Liver (tissue), 8 donors: ENCODE measurements at regions not wholly inside any gene's neighbourhood (a gene's known extent, or its start where the extent isn't known, plus 50 kb on each side); places are given as distances from the start of the nearest gene placed in this dataset.

ENCODE experiments used
- DNase-seq: peaks from one replicate; pipeline ENCODE4 v3.0.0-alpha.2; 2017; ENCODE audit warnings: low spot score
- H3K27ac ChIP-seq, 2 donors: one replicate each; pipeline ENCODE4 v1.7.0; 2013; ENCODE audit warnings: inconsistent platforms in 2 of 2, low read length in 2 of 2, control low read depth in 1 of 2, low read depth in 1 of 2, mild to moderate bottlenecking in 1 of 2
- H3K27me3 ChIP-seq, 4 donors: one replicate each; pipeline versions ENCODE4 v1.6.1 to v1.7.0; 2013; ENCODE audit warnings: low read length in 3 of 4, inconsistent platforms in 1 of 4, mild to moderate bottlenecking in 1 of 4, moderate library complexity in 1 of 4; ENCODE audit not compliant: control insufficient read depth in 4 of 4, insufficient read depth in 4 of 4
- H3K36me3 ChIP-seq, 4 donors: one replicate each; pipeline versions ENCODE4 v1.6.1 to v1.7.0; 2013; ENCODE audit warnings: low read length in 3 of 4, mild to moderate bottlenecking in 3 of 4, low read depth in 1 of 4, moderate library complexity in 1 of 4; ENCODE audit not compliant: control insufficient read depth in 4 of 4, insufficient read depth in 3 of 4
- H3K4me1 ChIP-seq, 4 donors: one replicate each; pipeline versions ENCODE4 v1.6.1 to v1.7.0; 2013; ENCODE audit warnings: low read length in 3 of 4, mild to moderate bottlenecking in 3 of 4, moderate library complexity in 1 of 4; ENCODE audit not compliant: control insufficient read depth in 4 of 4, insufficient read depth in 4 of 4
- H3K4me3 ChIP-seq, 3 donors: one replicate each; pipeline versions ENCODE4 v1.6.1 to v1.7.0; 2013; ENCODE audit warnings: low read length in 3 of 3, control low read depth in 1 of 3, low read depth in 1 of 3, mild to moderate bottlenecking in 1 of 3
- H3K9ac ChIP-seq, 2 donors: one replicate each; pipeline ENCODE4 v1.7.0; 2013; ENCODE audit warnings: low read length in 2 of 2, mild to moderate bottlenecking in 2 of 2, moderate library complexity in 2 of 2, control low read depth in 1 of 2, low read depth in 1 of 2
- H3K9me3 ChIP-seq, 4 donors: one replicate each; pipeline versions ENCODE4 v1.6.1 to v1.7.0; 2013; ENCODE audit warnings: low read length in 3 of 4; ENCODE audit not compliant: control insufficient read depth in 4 of 4
- ATF3 ChIP-seq: IDR thresholded peaks from 2 replicates; pipeline ENCODE4 v1.6.1; 2016; ENCODE audit warnings: antibody characterized with exemption
- CTCF ChIP-seq: fragments of 150-350 bp; IDR thresholded peaks from 2 replicates; pipeline ENCODE4 v1.5.1; 2017; ENCODE audit warnings: improper control_type of control experiment, low read depth, low read length; ENCODE audit not compliant: missing input control
- EGR1 ChIP-seq, 2 donors: IDR thresholded peaks; 2 replicates each; pipeline ENCODE4 v1.6.1; 2016 to 2018; ENCODE audit warnings: antibody characterized with exemption in 2 of 2, low read depth in 2 of 2
- FOXA1 ChIP-seq: IDR thresholded peaks from 2 replicates; pipeline ENCODE4 v1.6.1; 2016; ENCODE audit warnings: antibody characterized with exemption
- FOXA2 ChIP-seq: IDR thresholded peaks from 2 replicates; pipeline ENCODE4 v1.6.1; 2016; ENCODE audit warnings: antibody characterized with exemption
- GABPA ChIP-seq, 2 donors: IDR thresholded peaks in 1 of 2; conservative IDR thresholded peaks in 1 of 2; 2 replicates each; pipeline ENCODE4 v1.6.1; 2016; ENCODE audit warnings: antibody characterized with exemption in 2 of 2, mild to moderate bottlenecking in 1 of 2, moderate library complexity in 1 of 2
- HNF4A ChIP-seq, 2 donors: conservative IDR thresholded peaks; 2 replicates each; pipeline ENCODE4 v1.6.1; 2016; ENCODE audit warnings: antibody characterized with exemption in 2 of 2, mild to moderate bottlenecking in 2 of 2
- HNF4G ChIP-seq: IDR thresholded peaks from 2 replicates; pipeline ENCODE4 v1.6.1; 2016; ENCODE audit warnings: antibody characterized with exemption
- JUND ChIP-seq, 2 donors: IDR thresholded peaks; 2 replicates each; pipeline ENCODE4 v1.6.1; 2016; ENCODE audit warnings: antibody characterized with exemption in 2 of 2
- MAX ChIP-seq: IDR thresholded peaks from 2 replicates; pipeline ENCODE4 v1.6.1; 2016; ENCODE audit warnings: antibody characterized with exemption
- NR2F2 ChIP-seq: IDR thresholded peaks from 2 replicates; pipeline ENCODE4 v1.6.1; 2016; ENCODE audit warnings: antibody characterized with exemption
- RAD21 ChIP-seq, 2 donors: IDR thresholded peaks; 2 replicates each; pipeline ENCODE4 v1.6.1; 2016; ENCODE audit warnings: antibody characterized with exemption in 2 of 2, mild to moderate bottlenecking in 2 of 2
- REST ChIP-seq: IDR thresholded peaks from 2 replicates; pipeline ENCODE4 v1.6.1; 2016; ENCODE audit warnings: antibody characterized with exemption, mild to moderate bottlenecking
- RXRA ChIP-seq, 2 donors: IDR thresholded peaks; 2 replicates each; pipeline ENCODE4 v1.6.1; 2017 to 2018; ENCODE audit warnings: antibody characterized with exemption in 2 of 2, mild to moderate bottlenecking in 1 of 2
- SP1 ChIP-seq: IDR thresholded peaks from 2 replicates; pipeline ENCODE4 v1.6.1; 2018; ENCODE audit warnings: antibody characterized with exemption, mild to moderate bottlenecking
- TAF1 ChIP-seq: conservative IDR thresholded peaks from 2 replicates; pipeline ENCODE4 v1.6.1; 2016; ENCODE audit warnings: antibody characterized with exemption, mild to moderate bottlenecking
- YY1 ChIP-seq: IDR thresholded peaks from 2 replicates; pipeline ENCODE4 v1.6.1; 2016; ENCODE audit warnings: antibody characterized with exemption, mild to moderate bottlenecking
- ZBTB33 ChIP-seq: IDR thresholded peaks from 2 replicates; pipeline ENCODE4 v1.6.1; 2016; ENCODE audit warnings: antibody characterized with exemption
- WGBS: extraction: QIAGEN DNeasy Blood & Tissue Kit; methylation state at CpG from one replicate; pipeline ENCODE4 v1.1.7; 2013; 5-methylcytosine and 5-hydroxymethylcytosine counted together
- donor health status: healthy.
- donor health status: healthy.
- donor health status: healthy.
- donor health status: healthy.
- donor health status: healthy.

GRCh38 chr2:84299211-84299775, 159.8 kb downstream of the SUCLG1 start:
- TF ChIP-seq HNF4G (no peak), FOXA1 (no peak), NR2F2 (no peak), MAX (no peak), CTCF (no peak), RAD21 (IDR thresholded peaks at IDR 0.05) (no peak), GABPA (IDR thresholded peaks at IDR 0.05 in 1 of 2, conservative IDR thresholded peaks at IDR 0.05 in 1 of 2) (no peak), JUND (IDR thresholded peaks at IDR 0.05) (no peak), RXRA (IDR thresholded peaks at IDR 0.05) (no peak), ATF3 (no peak), ZBTB33 (no peak), FOXA2 (no peak), EGR1 (IDR thresholded peaks at IDR 0.05; ENCODE audit: low read depth in 2 of 2) (no peak), REST (no peak), HNF4A (conservative IDR thresholded peaks at IDR 0.05) (no peak), TAF1 (no peak), SP1 (no peak), YY1 (no peak)
- Histone ChIP-seq H3K27me3 (no peaks in the 10 kb centered on the region), H3K4me3 (no peak overlapping the region), H3K36me3 (no peaks in the 10 kb centered on the region), H3K9me3 (no peaks in the 10 kb centered on the region), H3K27ac (no peak overlapping the region), H3K9ac (no peak overlapping the region), H3K4me1 (peaks cover 0 to under 1% (median 0%) of the 10 kb centered on the region in 4 donors)
- WGBS: 76% methylated on average over 3 of the region's 3 CpGs
- no peak for DNase-seq
